GM18511 (cell line): ENCODE measurements at regions not wholly inside any gene's neighbourhood (a gene's known extent, or its start where the extent isn't known, plus 50 kb on each side); places are given as distances from the start of the nearest gene placed in this dataset.

Source experiments
- ATAC-seq: cut with Tn5 transposase; IDR thresholded peaks from one replicate; pipeline ENCODE4 v1.9.1; 2021; ENCODE audit warnings: mild to moderate bottlenecking, moderate library complexity; ENCODE audit not compliant: unreplicated experiment

- ATAC-seq = no peak
Measured at GRCh38 chr17:79524213-79525187, 86.4 kb downstream of the RBFOX3 start.

DNA sequence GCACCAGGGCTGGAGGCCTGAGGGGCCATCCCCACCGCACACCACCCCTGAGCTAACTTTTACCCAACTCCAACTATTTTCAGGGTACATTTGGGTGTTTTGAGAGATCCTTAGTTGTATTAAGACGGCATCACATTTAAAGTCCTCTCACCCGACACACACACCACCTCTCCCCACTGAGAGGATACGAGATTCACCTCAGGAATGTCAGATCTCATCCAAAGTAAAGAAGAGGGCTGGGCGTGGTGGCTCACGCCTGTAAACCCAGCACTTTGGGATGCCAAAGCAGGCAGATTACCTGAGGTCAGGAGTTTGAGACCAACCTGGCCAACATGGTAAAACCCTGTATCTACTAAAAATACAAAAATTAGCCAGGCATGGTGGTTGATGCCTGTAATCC is 88.4 kb downstream of the RBFOX3 start:
- no peak for ATAC-seq

DNA sequence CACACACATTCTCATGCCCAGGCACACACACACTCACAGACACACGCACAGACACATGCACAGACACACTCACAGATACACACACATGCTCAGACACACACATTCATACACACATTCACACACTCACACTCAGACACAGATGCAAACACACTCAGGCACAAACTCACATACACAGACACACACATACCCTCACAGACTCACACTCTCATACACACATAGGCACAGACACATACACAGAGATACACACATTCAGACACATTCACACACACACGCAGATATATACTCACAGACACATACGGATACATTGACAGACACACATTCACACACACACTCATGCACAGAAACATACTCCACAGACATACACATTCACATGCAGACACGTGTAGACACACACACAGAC is 89.6 kb downstream of the RBFOX3 start:
- ATAC-seq = no peak

DNA sequence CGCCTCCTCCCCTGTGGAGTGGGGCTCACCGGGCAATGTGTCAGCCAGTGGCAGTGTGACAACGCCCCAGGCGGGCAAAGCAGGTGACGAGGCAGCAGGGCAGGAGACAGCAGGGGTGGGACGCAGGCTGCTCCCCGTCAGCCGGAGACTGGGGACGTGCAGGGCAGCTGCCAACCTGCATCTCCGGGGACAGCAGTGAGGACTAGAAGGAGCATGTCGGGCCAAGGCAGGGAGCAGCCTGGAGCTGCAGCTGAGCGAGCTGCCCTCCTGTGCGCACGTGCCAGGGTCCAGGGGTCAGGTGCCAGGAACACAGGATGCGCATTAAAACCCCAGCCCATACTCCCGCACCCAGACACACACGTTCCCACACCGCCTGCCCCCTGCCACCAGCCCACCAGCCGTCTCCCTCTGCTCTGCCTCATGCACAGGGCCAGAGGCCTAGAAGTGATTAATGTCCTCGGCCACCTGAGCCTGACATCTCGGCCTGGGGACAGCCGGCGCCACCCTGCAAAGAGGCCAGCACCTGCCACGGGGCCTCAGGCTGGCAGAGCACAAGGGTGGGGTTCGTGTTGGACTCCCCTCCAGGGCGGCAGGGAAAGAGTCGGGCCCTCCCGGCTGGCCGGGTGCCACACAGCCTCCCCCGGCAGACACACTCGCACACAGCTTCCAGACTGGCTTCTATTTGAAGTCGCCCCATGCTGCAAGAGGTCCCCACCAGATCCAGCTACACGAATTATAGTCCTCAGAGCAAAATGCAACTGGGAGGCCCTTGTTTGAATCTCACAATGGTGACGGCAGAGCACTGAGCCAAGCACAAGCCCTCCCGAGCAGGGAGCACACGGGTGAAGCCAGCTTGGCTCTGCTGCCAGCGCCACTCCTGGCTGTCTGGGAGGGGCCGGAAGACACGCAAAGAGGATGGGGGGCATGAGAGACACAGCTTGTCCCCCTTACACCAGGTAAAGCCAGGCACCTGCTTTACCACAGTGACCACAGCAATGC is 90.4 kb downstream of the RBFOX3 start:
- no peak for ATAC-seq

- no peak for ATAC-seq
Measured at GRCh38 chr17:79519601-79520000, 91.2 kb downstream of the RBFOX3 start.

- no peak for ATAC-seq
Measured at GRCh38 chr17:79518585-79519523, 92.0 kb downstream of the RBFOX3 start.

- ATAC-seq = no peak
Measured at GRCh38 chr17:79517827-79518584, 92.8 kb downstream of the RBFOX3 start.

DNA sequence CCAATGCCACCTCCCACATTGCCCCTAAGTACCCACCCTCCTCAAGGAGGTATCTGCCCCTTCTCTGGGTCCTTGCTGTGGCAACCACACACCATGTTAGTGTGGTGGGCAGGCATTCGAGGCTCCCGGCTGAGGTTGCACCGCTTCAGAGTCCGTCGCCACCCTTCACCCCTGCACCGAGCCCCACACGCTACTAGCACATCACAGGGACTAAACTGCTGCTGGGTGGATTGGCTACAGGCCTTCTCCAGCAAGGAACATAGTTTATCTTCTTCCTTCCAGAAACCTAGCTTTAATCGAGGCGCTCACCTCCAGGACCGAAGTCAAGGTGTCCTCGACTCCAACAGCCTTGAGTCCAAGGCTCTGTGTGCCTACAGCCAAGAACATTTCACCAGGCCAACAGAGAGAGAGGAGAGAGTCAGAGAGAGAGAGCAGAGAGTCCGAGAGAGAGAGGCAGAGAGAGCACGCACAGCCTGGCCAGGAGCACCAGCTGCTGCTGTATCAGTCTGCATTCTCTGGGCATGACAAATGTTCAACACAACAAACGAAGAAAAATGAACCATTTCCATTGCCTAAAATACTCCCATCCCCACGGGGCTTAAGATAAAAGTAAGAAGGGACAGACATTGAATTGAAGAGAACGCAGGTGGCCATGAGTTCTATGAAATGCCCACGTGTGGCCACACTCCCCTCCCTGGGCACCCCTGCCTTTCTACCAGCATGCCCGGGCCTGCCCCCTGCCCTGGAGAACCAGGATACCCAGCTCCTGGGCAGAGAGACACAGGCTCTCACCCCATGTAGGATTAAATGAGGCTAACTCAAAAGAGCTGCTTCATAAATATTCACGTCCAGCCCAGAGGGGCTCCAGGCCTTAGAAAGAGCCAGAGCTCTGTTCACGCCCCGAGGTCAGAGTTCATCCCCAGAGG is 94.9 kb downstream of the RBFOX3 start:
- ATAC-seq = no peak

DNA sequence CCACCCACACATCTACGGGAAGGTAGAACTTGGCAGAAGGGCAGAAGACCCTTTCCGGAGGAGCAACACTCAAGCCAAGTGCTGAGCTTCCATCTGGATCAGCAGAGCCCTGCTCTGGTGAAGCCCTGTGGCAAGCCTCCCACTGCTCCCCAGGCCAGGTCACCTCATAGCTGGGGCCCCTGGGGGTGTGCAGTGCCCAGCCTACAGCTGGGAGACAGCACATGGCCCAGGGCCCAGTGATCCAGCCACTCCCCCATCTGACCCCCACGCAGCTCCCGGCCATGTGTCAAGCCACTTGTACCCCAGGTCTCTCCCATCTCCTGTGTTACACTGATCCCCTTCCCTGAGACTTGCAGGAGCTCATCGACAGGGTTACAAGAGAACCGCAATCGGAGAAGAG is 95.7 kb downstream of the RBFOX3 start:
- no peak for ATAC-seq

DNA sequence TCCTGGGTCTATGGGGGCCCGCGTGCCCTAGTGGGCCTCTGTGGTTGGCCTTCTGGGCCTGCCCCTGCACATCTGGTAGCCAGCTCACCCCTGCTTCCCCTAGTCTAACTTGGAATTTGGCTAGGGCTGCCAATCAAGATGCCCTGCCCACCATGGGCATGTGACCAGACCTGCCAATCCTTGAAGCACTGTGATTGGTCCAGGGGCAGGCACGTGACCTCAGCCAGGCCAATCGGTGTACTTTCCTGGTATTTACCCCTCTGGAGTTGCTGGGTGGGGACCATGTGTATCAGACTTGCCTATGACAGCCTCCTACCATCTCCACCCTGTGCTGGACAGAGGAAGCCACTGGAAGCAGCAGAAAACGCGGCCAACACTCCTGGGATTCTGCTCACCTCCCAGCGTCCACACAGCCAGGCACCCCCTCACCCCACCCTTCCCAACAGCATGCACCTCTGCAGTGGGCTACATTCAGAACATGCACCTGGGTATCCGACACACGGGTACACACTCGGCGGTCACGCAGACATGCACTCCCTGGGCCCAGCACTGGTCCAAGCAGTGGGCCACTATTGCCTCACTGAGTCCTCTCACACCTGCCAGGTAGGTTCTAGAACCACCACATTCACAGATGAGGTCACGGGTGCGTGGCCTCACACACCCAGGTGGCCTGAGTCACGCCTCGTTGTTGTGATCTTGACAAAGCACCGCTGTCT is 96.9 kb downstream of the RBFOX3 start:
- ATAC-seq = no peak

- no peak for ATAC-seq
Measured at GRCh38 chr17:79513206-79513605, 97.6 kb downstream of the RBFOX3 start.

DNA sequence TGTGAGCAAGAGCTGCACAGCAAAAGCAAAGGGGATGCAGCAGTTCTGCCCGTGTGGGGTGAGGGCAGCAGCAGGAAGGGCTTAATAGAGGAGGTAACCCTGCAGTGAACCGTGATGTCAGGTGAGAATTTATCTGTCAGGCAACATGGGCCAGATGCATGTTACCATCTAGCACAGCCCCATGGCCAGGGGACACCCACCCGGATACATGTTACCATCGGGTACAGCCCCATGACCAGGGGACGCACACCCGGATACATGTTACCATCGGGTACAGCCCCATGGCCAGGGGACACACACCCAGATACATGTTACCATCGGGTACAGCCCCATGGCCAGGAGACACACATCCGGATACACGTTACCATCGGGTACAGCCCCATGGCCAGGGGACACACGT is 99.4 kb downstream of the RBFOX3 start:
- no peak for ATAC-seq

- ATAC-seq = no peak
Measured at GRCh38 chr17:79510071-79510470, 100.8 kb downstream of the RBFOX3 start.

DNA sequence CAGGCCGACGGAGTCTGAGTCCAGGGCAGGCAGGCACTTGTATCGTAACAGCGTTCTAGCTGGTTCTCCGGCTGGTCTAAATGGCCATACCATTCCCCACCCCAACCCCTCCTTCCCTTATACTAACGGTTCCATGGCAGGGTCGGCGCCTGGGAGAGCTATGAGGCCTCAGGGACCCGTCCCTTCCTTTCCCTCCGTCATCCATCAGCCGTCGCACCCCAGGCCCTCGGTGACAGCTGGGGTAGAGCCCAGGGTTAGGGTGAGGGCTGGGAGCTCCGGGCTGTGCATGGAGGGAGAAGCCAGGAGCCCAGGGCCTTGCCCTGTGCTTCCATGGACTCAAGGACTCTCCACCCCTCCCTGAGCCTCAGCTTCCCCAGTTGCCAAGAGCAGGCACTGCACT is 101.4 kb downstream of the RBFOX3 start:
- ATAC-seq = no peak

GRCh38 chr17:79509008-79509407 is 101.8 kb downstream of the RBFOX3 start:
- ATAC-seq = no peak

DNA sequence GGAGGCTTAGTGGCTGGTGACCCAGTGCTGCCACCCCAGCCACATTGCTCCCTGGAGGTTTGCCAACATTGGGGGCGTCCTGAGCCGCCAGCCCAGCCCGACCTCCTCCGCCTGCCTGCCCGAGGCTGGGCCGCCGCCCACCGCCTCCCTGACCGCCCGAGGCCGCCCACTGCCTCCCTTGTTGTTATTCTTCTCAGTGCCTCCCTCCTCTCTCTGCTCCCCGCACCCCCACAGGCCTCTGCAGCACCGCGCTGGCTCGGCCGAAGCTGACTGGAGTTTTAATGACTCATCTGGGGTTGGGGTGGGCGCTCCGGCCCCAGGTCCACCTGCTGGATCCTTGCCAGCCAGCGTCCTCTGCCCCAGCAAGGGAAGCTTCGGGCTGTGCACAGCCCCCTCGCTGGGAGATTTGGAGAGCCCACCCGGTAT is 102.5 kb downstream of the RBFOX3 start:
- ATAC-seq = no peak

- no peak for ATAC-seq
Measured at GRCh38 chr17:79506955-79507354, 103.9 kb downstream of the RBFOX3 start.
